CD14-positive monocyte (primary cell): ENCODE measurements at regions not wholly inside any gene's neighbourhood (a gene's known extent, or its start where the extent isn't known, plus 50 kb on each side); places are given as distances from the start of the nearest gene placed in this dataset.

Experiments
- DNase-seq, 3 donors: peaks; one replicate each; pipeline ENCODE4 v3.0.0-alpha.2; 2011 to 2022
- H2AFZ ChIP-seq: 2 replicates; pipeline ENCODE4 v1.6.0; 2012; ENCODE audit warnings: mild to moderate bottlenecking, low read depth, low read length, inconsistent platforms; ENCODE audit not compliant: insufficient read depth, poor library complexity, severe bottlenecking
- H3K27ac ChIP-seq, 2 donors: 1 replicate in 1 of 2; 2 replicates in 1 of 2; pipeline ENCODE4 v1.5.1; 2012 to 2013; ENCODE audit warnings: low read length in 2 of 2, control low read depth in 1 of 2, inconsistent platforms in 1 of 2, low read depth in 1 of 2, mild to moderate bottlenecking in 1 of 2
- H3K27me3 ChIP-seq, 2 donors: one replicate each; pipeline versions ENCODE4 v1.6.0 to v1.6.1; 2011 to 2013; ENCODE audit warnings: low read length in 2 of 2; ENCODE audit not compliant: control insufficient read depth in 2 of 2, insufficient read depth in 2 of 2
- H3K36me3 ChIP-seq, 2 donors: replicated peaks in 1 of 2; 1 replicate in 1 of 2; 2 replicates in 1 of 2; pipeline versions ENCODE4 v1.5.1 to v1.6.1; 2012 to 2013; ENCODE audit warnings: low read length in 2 of 2, control low read depth in 1 of 2, inconsistent platforms in 1 of 2, mild to moderate bottlenecking in 1 of 2; ENCODE audit not compliant: insufficient read depth in 2 of 2, control insufficient read depth in 1 of 2
- H3K4me1 ChIP-seq, 2 donors: 1 replicate in 1 of 2; 2 replicates in 1 of 2; pipeline versions ENCODE4 v1.5.1 to v1.6.1; 2012 to 2013; ENCODE audit warnings: low read length in 2 of 2, control low read depth in 1 of 2, inconsistent platforms in 1 of 2, mild to moderate bottlenecking in 1 of 2, moderate library complexity in 1 of 2; ENCODE audit not compliant: insufficient read depth in 2 of 2, control insufficient read depth in 1 of 2
- H3K4me2 ChIP-seq: replicated peaks from 2 replicates; pipeline ENCODE3; 2012; ENCODE audit warnings: low read length, moderate library complexity, mild to moderate bottlenecking; ENCODE audit not compliant: poor library complexity, severe bottlenecking; ENCODE audit errors: extremely low read depth
- H3K4me3 ChIP-seq, 3 experiments: fragments of 200-600 bp in 1 of 3; sonication (generic) in 1 of 3; replicated peaks in 1 of 3; 1 replicate in 2 of 3; 2 replicates in 1 of 3; pipeline ENCODE4 v1.5.1; 2011 to 2013; ENCODE audit warnings: low read length in 3 of 3, mild to moderate bottlenecking in 3 of 3, control low read depth in 2 of 3, low read depth in 2 of 3, inconsistent platforms in 1 of 3, moderate library complexity in 1 of 3
- H3K79me2 ChIP-seq: 2 replicates; pipeline ENCODE4 v1.6.0; 2012; ENCODE audit warnings: mild to moderate bottlenecking, control low read depth, inconsistent platforms, low read length, moderate library complexity; ENCODE audit not compliant: insufficient read depth
- H3K9ac ChIP-seq: 2 replicates; pipeline ENCODE4 v1.6.0; 2017; ENCODE audit warnings: low read length, mild to moderate bottlenecking; ENCODE audit not compliant: insufficient read depth, poor library complexity, severe bottlenecking
- H3K9me3 ChIP-seq, 2 donors: replicated peaks in 1 of 2; 1 replicate in 1 of 2; 2 replicates in 1 of 2; pipeline versions ENCODE4 v1.5.1 to v1.6.1; 2012 to 2013; ENCODE audit warnings: low read length in 2 of 2, control low read depth in 1 of 2; ENCODE audit not compliant: control insufficient read depth in 1 of 2, insufficient read depth in 1 of 2
- H4K20me1 ChIP-seq: 2 replicates; pipeline ENCODE4 v1.6.0; 2012; ENCODE audit warnings: mild to moderate bottlenecking, low read length, control low read depth, moderate library complexity; ENCODE audit not compliant: insufficient read depth
- H3K27ac Mint-ChIP-seq, 7 donors: one replicate each; pipeline ENCODE4 v1.8.0; 2020; ENCODE audit warnings: mild to moderate bottlenecking in 7 of 7, mixed read lengths in 7 of 7, moderate library complexity in 6 of 7, inconsistent platforms in 2 of 7
- H3K27me3 Mint-ChIP-seq, 3 donors: one replicate each; pipeline ENCODE4 v1.8.0; 2021 to 2022; ENCODE audit warnings: low read depth in 3 of 3, mild to moderate bottlenecking in 3 of 3, mixed read lengths in 3 of 3, moderate library complexity in 3 of 3, inconsistent platforms in 1 of 3
- H3K36me3 Mint-ChIP-seq, 2 donors: one replicate each; pipeline ENCODE4 v1.8.0; 2020; ENCODE audit warnings: mixed read lengths in 2 of 2, inconsistent platforms in 1 of 2, mild to moderate bottlenecking in 1 of 2
- H3K4me1 Mint-ChIP-seq: one replicate; pipeline ENCODE4 v1.8.0; 2020; ENCODE audit warnings: mild to moderate bottlenecking, mixed read lengths
- H3K4me3 Mint-ChIP-seq, 2 donors: one replicate each; pipeline ENCODE4 v1.8.0; 2020; ENCODE audit warnings: mild to moderate bottlenecking in 2 of 2, mixed read lengths in 2 of 2, moderate library complexity in 1 of 2
- H3K9me3 Mint-ChIP-seq, 7 donors: one replicate each; pipeline ENCODE4 v1.8.0; 2020 to 2022; ENCODE audit warnings: mixed read lengths in 7 of 7, mild to moderate bottlenecking in 6 of 7, moderate library complexity in 6 of 7, inconsistent platforms in 2 of 7
- CTCF ChIP-seq: fragments of 200-600 bp; IDR thresholded peaks from one replicate; pipeline ENCODE4 v1.8.0; 2022; ENCODE audit warnings: antibody characterized with exemption, mild to moderate bottlenecking
- WGBS: methylation state at CpG from one replicate; pipeline ENCODE4 v1.1.5; 2013; ENCODE audit warnings: missing lambda C conversion rate; ENCODE audit not compliant: insufficient coverage; 5-methylcytosine and 5-hydroxymethylcytosine counted together
- intact Hi-C, 2 donors: fragments of 100-400 bp; cut with micrococcal nuclease; formaldehyde crosslinking; loops; one replicate each; pipeline versions ENCODE4 v1.15.0 to v1.15.1; 2023

GRCh38 chr9:28050046-28050445 is 476.8 kb upstream of the C9orf72 start:
- Mint-ChIP-seq H3K27me3 (peaks cover 0 to 2% (median 0%) of the 10 kb centered on the region in 3 donors), H3K4me3 (no peak overlapping the region), H3K36me3 (no peaks in the 10 kb centered on the region), H3K27ac (no peak overlapping the region), H3K9me3 (peaks cover 0 to 3% (median 0%) of the 10 kb centered on the region in 7 donors), H3K4me1 (no peaks in the 10 kb centered on the region)
- Histone ChIP-seq H3K4me1 (no peaks in the 10 kb centered on the region), H3K79me2 (no peaks in the 10 kb centered on the region), H4K20me1 (no peaks in the 10 kb centered on the region), H2AFZ (no peak overlapping the region), H3K27ac (no peak overlapping the region), H3K4me2 (no peak overlapping the region), H3K9me3 (no peaks in the 10 kb centered on the region), H3K4me3 (no peak overlapping the region), H3K9ac (no peak overlapping the region), H3K36me3 (no peaks in the 10 kb centered on the region), H3K27me3 (no peaks in the 10 kb centered on the region)
- TF ChIP-seq CTCF, result no peak
- intact Hi-C loops, result no loop called here
- no peak for DNase-seq

- Mint-ChIP-seq H3K4me3 (no peak overlapping the region), H3K27me3 (peaks cover 0 to 2% (median 0%) of the 10 kb centered on the region in 3 donors), H3K9me3 (peaks cover 0 to 2% (median 0%) of the 10 kb centered on the region in 7 donors), H3K36me3 (no peaks in the 10 kb centered on the region), H3K4me1 (no peaks in the 10 kb centered on the region), H3K27ac (no peak overlapping the region)
- no peaks in the 10 kb centered on the region for H3K36me3 ChIP-seq
- no peak overlapping the region for H3K4me3 ChIP-seq
- H3K27ac ChIP-seq, result no peak overlapping the region
- intact Hi-C loops, result no loop called here
- no peaks in the 10 kb centered on the region for H3K27me3 ChIP-seq
- WGBS, result no CpG with 5 or more reads among the region's 2 CpGs
- H3K9ac ChIP-seq, result no peak overlapping the region
- H3K4me2 ChIP-seq, result no peak overlapping the region
- no peaks in the 10 kb centered on the region for H4K20me1 ChIP-seq
- DNase-seq, result no peak
- H3K9me3 ChIP-seq, result no peaks in the 10 kb centered on the region
- H2AFZ ChIP-seq, result no peak overlapping the region
- TF ChIP-seq CTCF, result no peak
- no peaks in the 10 kb centered on the region for H3K4me1 ChIP-seq
- H3K79me2 ChIP-seq, result no peaks in the 10 kb centered on the region
Measured at GRCh38 chr9:28050941-28051340, 477.7 kb upstream of the C9orf72 start.
